WTC11 (cell line): ENCODE measurements at regions not wholly inside any gene's neighbourhood (a gene's known extent, or its start where the extent isn't known, plus 50 kb on each side); places are given as distances from the start of the nearest gene placed in this dataset.

Source experiments
- ATAC-seq: fragments of 200-7000 bp; cut with Tn5 transposase; 2 replicates; pipeline ENCODE4 v1.10.0; 2021; ENCODE audit warnings: mild to moderate bottlenecking, moderate library complexity
- CTCF ChIA-PET: fragments of 300-600 bp; sonication (Branson Sonifier 250); formaldehyde crosslinking; loops from one replicate; lab custom pipeline; 2021; ENCODE audit warnings: antibody characterized with exemption; lab: Charles Lee
- POLR2A ChIA-PET: fragments of 350-600 bp; sonication (Branson Sonifier 250); formaldehyde crosslinking; loops from one replicate; lab custom pipeline; 2021; ENCODE audit warnings: antibody characterized with exemption; lab: Charles Lee
- DNase-seq: peaks from one replicate; pipeline ENCODE4 v3.0.0; 2021; ENCODE audit warnings: low spot score
- H3K27ac Mint-ChIP-seq: 2 replicates; pipeline ENCODE4 v1.8.0; 2021; ENCODE audit warnings: mixed read lengths
- H3K27me3 Mint-ChIP-seq: 2 replicates; pipeline ENCODE4 v1.8.0; 2021; ENCODE audit warnings: low read depth, mild to moderate bottlenecking, moderate library complexity, mixed read lengths
- H3K36me3 Mint-ChIP-seq: 2 replicates; pipeline ENCODE4 v1.8.0; 2021; ENCODE audit warnings: mixed read lengths
- H3K4me1 Mint-ChIP-seq: 2 replicates; pipeline ENCODE4 v1.8.0; 2022; ENCODE audit warnings: mixed read lengths
- H3K4me3 Mint-ChIP-seq: 2 replicates; pipeline ENCODE4 v1.8.0; 2021; ENCODE audit warnings: mild to moderate bottlenecking, moderate library complexity, mixed read lengths
- H3K9me3 Mint-ChIP-seq: 2 replicates; pipeline ENCODE4 v1.8.0; 2021; ENCODE audit warnings: mixed read lengths
- ATF6 ChIP-seq: sonication (generic); formaldehyde crosslinking; IDR thresholded peaks from 2 replicates; pipeline ENCODE4 v1.8.1; 2023; ENCODE audit warnings: mild to moderate bottlenecking, missing genetic modification reagents
- CREB1 ChIP-seq: sonication (generic); formaldehyde crosslinking; IDR thresholded peaks from 2 replicates; pipeline ENCODE4 v1.8.0; 2023; ENCODE audit warnings: mild to moderate bottlenecking, missing genetic modification reagents
- CTCF ChIP-seq: fragments of 200-600 bp; IDR thresholded peaks from 2 replicates; pipeline ENCODE4 v1.8.0; 2022; ENCODE audit warnings: antibody characterized with exemption
- ELF4 ChIP-seq: sonication (generic); formaldehyde crosslinking; IDR thresholded peaks from 2 replicates; pipeline ENCODE4 v1.8.1; 2022; ENCODE audit warnings: low read depth, mild to moderate bottlenecking, moderate library complexity, missing genetic modification reagents
- ETV6 ChIP-seq: sonication (generic); formaldehyde crosslinking; IDR thresholded peaks from 2 replicates; pipeline ENCODE4 v1.8.1; 2022; ENCODE audit warnings: mild to moderate bottlenecking, missing genetic modification reagents
- GABPB1 ChIP-seq: sonication (generic); formaldehyde crosslinking; IDR thresholded peaks from 2 replicates; pipeline ENCODE4 v1.8.1; 2023; ENCODE audit warnings: mild to moderate bottlenecking, missing genetic modification reagents
- GRHL2 ChIP-seq: fragments of 250-450 bp; sonication (Bioruptor Pico); IDR thresholded peaks from 2 replicates; pipeline ENCODE4 v1.8.0; 2022; ENCODE audit warnings: mild to moderate bottlenecking, moderate library complexity; ENCODE audit not compliant: insufficient replicate concordance, severe bottlenecking
- GTF2I ChIP-seq: fragments of 250-450 bp; sonication (Bioruptor Pico); conservative IDR thresholded peaks from 2 replicates; pipeline ENCODE4 v1.4.0; 2021; ENCODE audit warnings: mild to moderate bottlenecking
- HMGA2 ChIP-seq: fragments of 250-450 bp; sonication (Bioruptor Pico); IDR thresholded peaks from 2 replicates; pipeline ENCODE4 v1.4.0; 2021; ENCODE audit warnings: mild to moderate bottlenecking, moderate library complexity
- JAZF1 ChIP-seq: fragments of 250-450 bp; sonication (Bioruptor Pico); IDR thresholded peaks from 2 replicates; pipeline ENCODE4 v1.9.0; 2021; ENCODE audit warnings: moderate library complexity, mild to moderate bottlenecking, inconsistent platforms
- MXD4 ChIP-seq: fragments of 250-450 bp; sonication (Bioruptor Pico); IDR thresholded peaks from 2 replicates; pipeline ENCODE4 v1.8.0; 2021; ENCODE audit warnings: mild to moderate bottlenecking, moderate library complexity, borderline replicate concordance
- NFATC4 ChIP-seq: fragments of 250-450 bp; sonication (Bioruptor Pico); IDR thresholded peaks from 2 replicates; pipeline ENCODE4 v1.9.0; 2021; ENCODE audit warnings: mild to moderate bottlenecking
- STAT6 ChIP-seq: sonication (generic); formaldehyde crosslinking; conservative IDR thresholded peaks from 2 replicates; pipeline ENCODE4 v1.8.1; 2023; ENCODE audit warnings: mild to moderate bottlenecking, low read depth, missing genetic modification reagents, moderate library complexity
- USF2 ChIP-seq: sonication (generic); formaldehyde crosslinking; IDR thresholded peaks from 2 replicates; pipeline ENCODE4 v1.8.1; 2023; ENCODE audit warnings: mild to moderate bottlenecking, missing genetic modification reagents, moderate library complexity
- ZNF281 ChIP-seq: sonication (generic); formaldehyde crosslinking; IDR thresholded peaks from 2 replicates; pipeline ENCODE4 v1.8.0; 2023; ENCODE audit warnings: mild to moderate bottlenecking, missing genetic modification reagents
- ZNF396 ChIP-seq: fragments of 250-450 bp; sonication (Bioruptor Pico); IDR thresholded peaks from 2 replicates; pipeline ENCODE4 v1.8.0; 2021; ENCODE audit warnings: mild to moderate bottlenecking, moderate library complexity, borderline replicate concordance
- ZNF416 ChIP-seq: fragments of 250-450 bp; sonication (Bioruptor Pico); IDR thresholded peaks from 2 replicates; pipeline ENCODE4 v1.9.0; 2021; ENCODE audit warnings: mild to moderate bottlenecking, inconsistent platforms

- no peaks in the 10 kb centered on the region for H3K36me3 Mint-ChIP-seq
- CTCF ChIA-PET, result interaction anchor here (0.6 kb wide), 1 partner anchor 366 kb away, joined by 4 read pairs; no protein-coding TSS in a partner anchor
- peaks cover 7% of the 10 kb centered on the region for H3K4me1 Mint-ChIP-seq
- H3K9me3 Mint-ChIP-seq, result peaks cover 6% of the 10 kb centered on the region; the same call in 1 of the 2 replicates
- POLR2A ChIA-PET, result no interaction called here
- H3K27ac Mint-ChIP-seq, result no peak overlapping the region
- TF ChIP-seq ZNF396 (CRISPR knock-in tag) (no peak), MXD4 (CRISPR knock-in tag) (no peak), ZNF416 (CRISPR knock-in tag) (no peak), ZNF281 (CRISPR knock-in tag) (no peak), CTCF (no peak), GRHL2 (CRISPR knock-in tag) (no peak), ELF4 (no peak), ETV6 (CRISPR knock-in tag) (no peak)
- no peaks in the 10 kb centered on the region for H3K27me3 Mint-ChIP-seq
- DNase-seq (no peak), ATAC-seq (no peak)
- H3K4me3 Mint-ChIP-seq, result no peak overlapping the region
Observed at GRCh38 chr4:98744372-98745150, 86.2 kb upstream of the TSPAN5 start.

GRCh38 chr4:98741952-98742351, 83.5 kb upstream of the TSPAN5 start:
- Mint-ChIP-seq H3K27me3 (no peaks in the 10 kb centered on the region), H3K27ac (no peak overlapping the region), H3K4me3 (no peak overlapping the region), H3K4me1 (no peaks in the 10 kb centered on the region), H3K9me3 (peaks cover 16% of the 10 kb centered on the region), H3K36me3 (peaks cover 2% of the 10 kb centered on the region; the same call in 1 of the 2 replicates)
- DNase-seq, result no peak
- TF ChIP-seq STAT6 (CRISPR knock-in tag), result no peak
- no peak for TF ChIP-seq HMGA2 (CRISPR knock-in tag)
- no peak for TF ChIP-seq USF2 (CRISPR knock-in tag)
- TF ChIP-seq ATF6 (CRISPR knock-in tag), result no peak
- no peak for TF ChIP-seq GABPB1 (CRISPR knock-in tag)
- no peak for TF ChIP-seq JAZF1
- TF ChIP-seq ZNF396 (CRISPR knock-in tag), result no peak
- TF ChIP-seq GTF2I, result no peak
- no peak for TF ChIP-seq CREB1 (CRISPR knock-in tag)
- no peak for TF ChIP-seq NFATC4 (CRISPR knock-in tag)
- no peak for ATAC-seq
- ChIA-PET CTCF (interaction anchor here (0.7 to 1.2 kb wide), 5 partner anchors 14 to 721 kb away, joined by 3 to 4 read pairs (median 3); partner anchors contain the start of gene METAP1), POLR2A (no interaction called here)
